ENCODE measurements at regions not wholly inside any gene's neighbourhood (a gene's known extent, or its start where the extent isn't known, plus 50 kb on each side); places are given as distances from the start of the nearest gene placed in this dataset.

- H3K4me3 ChIP-seq (ENCODE audit: low read length), result no peak overlapping the region
- Mint-ChIP-seq H3K27me3 (ENCODE audit: insufficient read depth) (peaks cover 2% of the 10 kb centered on the region), H3K9me3 (peaks cover 6% of the 10 kb centered on the region), H3K36me3 (ENCODE audit: low read depth) (no peaks in the 10 kb centered on the region), H3K27ac (no peak overlapping the region), H3K4me3 (no peak overlapping the region), H3K4me1 (no peaks in the 10 kb centered on the region)
- WGBS, 2 experiments (ENCODE audit: insufficient coverage in 1 of 2, insufficient read length in 1 of 2), result 91 to 93% methylated on average over 11 to 13 of the region's 13 CpGs
- no peak for DNase-seq
- no peaks in the 10 kb centered on the region for H3K27me3 ChIP-seq (ENCODE audit: control insufficient read depth, insufficient read depth, low read length, poor library complexity, severe bottlenecking)
- H3K4me1 ChIP-seq (ENCODE audit: control insufficient read depth, insufficient read depth, low read length), result no peaks in the 10 kb centered on the region
- H3K27ac ChIP-seq (ENCODE audit: low read depth, low read length), result no peak overlapping the region
- H3K9me3 ChIP-seq (ENCODE audit: control insufficient read depth, low read length), result peaks cover 7% of the 10 kb centered on the region
- H3K9ac ChIP-seq (ENCODE audit: extremely low read depth, low read length, poor library complexity, severe bottlenecking), result no peak overlapping the region
- no peaks in the 10 kb centered on the region for H3K36me3 ChIP-seq (ENCODE audit: control insufficient read depth, insufficient read depth, low read length)
- TF ChIP-seq CTCF (conservative IDR thresholded peaks at IDR 0.05), result no peak
Measured at GRCh38 chr16:48001324-48001895, 154.4 kb downstream of the ABCC12 start.

GRCh38 chr16:48000622-48001021 is 155.2 kb downstream of the ABCC12 start:
- no peak for TF ChIP-seq CTCF (conservative IDR thresholded peaks at IDR 0.05)
- WGBS, 2 experiments (ENCODE audit: insufficient coverage in 1 of 2, insufficient read length in 1 of 2), result 87 to 88% methylated on average over 3 of the region's 3 CpGs
- H3K9me3 Mint-ChIP-seq, result no peaks in the 10 kb centered on the region
- DNase-seq, result peak; percentile 12
- H3K36me3 Mint-ChIP-seq (ENCODE audit: low read depth), result no peaks in the 10 kb centered on the region
- no peak overlapping the region for H3K4me3 ChIP-seq (ENCODE audit: low read length)
- H3K27ac Mint-ChIP-seq, result no peak overlapping the region
- H3K9ac ChIP-seq (ENCODE audit: extremely low read depth, low read length, poor library complexity, severe bottlenecking), result no peak overlapping the region
- H3K27me3 ChIP-seq (ENCODE audit: control insufficient read depth, insufficient read depth, low read length, poor library complexity, severe bottlenecking), result no peaks in the 10 kb centered on the region
- no peaks in the 10 kb centered on the region for H3K4me1 ChIP-seq (ENCODE audit: control insufficient read depth, insufficient read depth, low read length)
- no peaks in the 10 kb centered on the region for H3K36me3 ChIP-seq (ENCODE audit: control insufficient read depth, insufficient read depth, low read length)
- no peak overlapping the region for H3K27ac ChIP-seq (ENCODE audit: low read depth, low read length)
- H3K9me3 ChIP-seq (ENCODE audit: control insufficient read depth, low read length), result no peaks in the 10 kb centered on the region
- H3K27me3 Mint-ChIP-seq (ENCODE audit: insufficient read depth), result peaks cover 2% of the 10 kb centered on the region
- no peaks in the 10 kb centered on the region for H3K4me1 Mint-ChIP-seq
- H3K4me3 Mint-ChIP-seq, result no peak overlapping the region

- Mint-ChIP-seq H3K27me3 (ENCODE audit: insufficient read depth) (no peaks in the 10 kb centered on the region), H3K4me1 (no peaks in the 10 kb centered on the region), H3K4me3 (no peak overlapping the region), H3K9me3 (no peaks in the 10 kb centered on the region), H3K36me3 (ENCODE audit: low read depth) (no peaks in the 10 kb centered on the region), H3K27ac (no peak overlapping the region)
- WGBS, 2 experiments (ENCODE audit: insufficient coverage in 1 of 2, insufficient read length in 1 of 2), result 87 to 98% methylated on average over 3 to 4 of the region's 4 CpGs
- H3K27ac ChIP-seq (ENCODE audit: low read depth, low read length), result no peak overlapping the region
- no peaks in the 10 kb centered on the region for H3K4me1 ChIP-seq (ENCODE audit: control insufficient read depth, insufficient read depth, low read length)
- DNase-seq, result no peak
- no peaks in the 10 kb centered on the region for H3K9me3 ChIP-seq (ENCODE audit: control insufficient read depth, low read length)
- no peaks in the 10 kb centered on the region for H3K36me3 ChIP-seq (ENCODE audit: control insufficient read depth, insufficient read depth, low read length)
- no peak overlapping the region for H3K4me3 ChIP-seq (ENCODE audit: low read length)
- H3K27me3 ChIP-seq (ENCODE audit: control insufficient read depth, insufficient read depth, low read length, poor library complexity, severe bottlenecking), result no peaks in the 10 kb centered on the region
- TF ChIP-seq CTCF (conservative IDR thresholded peaks at IDR 0.05), result no peak
- no peak overlapping the region for H3K9ac ChIP-seq (ENCODE audit: extremely low read depth, low read length, poor library complexity, severe bottlenecking)
Measured at GRCh38 chr16:47999595-47999994, 156.2 kb downstream of the ABCC12 start.

All from endodermal cell (in vitro differentiated cells).